IPS-18a (cell line): ENCODE measurements at regions not wholly inside any gene's neighbourhood (a gene's known extent, or its start where the extent isn't known, plus 50 kb on each side); places are given as distances from the start of the nearest gene placed in this dataset.
"Not testable (repeated sequence)": the region's sequence is repeated elsewhere in the genome, so short reads cannot be mapped to it uniquely, and the experiment has no call there.

Source experiments
- H3K27ac ChIP-seq: one replicate; pipeline ENCODE4 v1.5.1; 2013; ENCODE audit warnings: low read length
- H3K27me3 ChIP-seq: one replicate; pipeline ENCODE4 v1.6.1; 2013; ENCODE audit warnings: mild to moderate bottlenecking, low read length; ENCODE audit not compliant: control insufficient read depth, insufficient read depth
- H3K36me3 ChIP-seq: one replicate; pipeline ENCODE4 v1.6.1; 2013; ENCODE audit warnings: low read depth, low read length; ENCODE audit not compliant: control insufficient read depth
- H3K4me1 ChIP-seq: one replicate; pipeline ENCODE4 v1.6.1; 2013; ENCODE audit warnings: low read depth, low read length; ENCODE audit not compliant: control insufficient read depth
- H3K4me3 ChIP-seq: one replicate; pipeline ENCODE4 v1.5.1; 2013; ENCODE audit warnings: low read length
- H3K9ac ChIP-seq: one replicate; pipeline ENCODE4 v1.6.1; 2013; ENCODE audit warnings: mild to moderate bottlenecking, low read length, moderate library complexity
- H3K9me3 ChIP-seq: one replicate; pipeline ENCODE4 v1.6.1; 2013; ENCODE audit warnings: low read depth, low read length; ENCODE audit not compliant: control insufficient read depth

GRCh38 chr16:35146723-35147458, 1687.5 kb downstream of the TP53TG3F start:
- Histone ChIP-seq H3K27me3 (no peaks in the 10 kb centered on the region), H3K4me3 (no peak overlapping the region), H3K9me3 (peaks cover 76% of the 10 kb centered on the region), H3K4me1 (no peaks in the 10 kb centered on the region), H3K27ac (no peak overlapping the region), H3K36me3 (no peaks in the 10 kb centered on the region), H3K9ac (no peak overlapping the region)

- no peak overlapping the region for H3K9ac ChIP-seq
- no peaks in the 10 kb centered on the region for H3K36me3 ChIP-seq
- H3K27me3 ChIP-seq = no peaks in the 10 kb centered on the region
- no peak overlapping the region for H3K27ac ChIP-seq
- no peak overlapping the region for H3K4me3 ChIP-seq
- H3K4me1 ChIP-seq = no peaks in the 10 kb centered on the region
- H3K9me3 ChIP-seq = peaks cover 77% of the 10 kb centered on the region
These were observed 1688.4 kb downstream of the TP53TG3F start for GRCh38 chr16:35147556-35148504.

GRCh38 chr16:35148748-35149147, 1689.3 kb downstream of the TP53TG3F start:
- no peaks in the 10 kb centered on the region for H3K36me3 ChIP-seq
- H3K9ac ChIP-seq = no peak overlapping the region
- peaks cover 78% of the 10 kb centered on the region for H3K9me3 ChIP-seq
- H3K4me1 ChIP-seq = no peaks in the 10 kb centered on the region
- H3K27ac ChIP-seq = no peak overlapping the region
- H3K4me3 ChIP-seq = no peak overlapping the region
- H3K27me3 ChIP-seq = no peaks in the 10 kb centered on the region

GRCh38 chr16:35149550-35149949, 1690.1 kb downstream of the TP53TG3F start:
- no peak overlapping the region for H3K4me3 ChIP-seq
- H3K27me3 ChIP-seq = no peaks in the 10 kb centered on the region
- H3K27ac ChIP-seq = no peak overlapping the region
- no peaks in the 10 kb centered on the region for H3K4me1 ChIP-seq
- no peak overlapping the region for H3K9ac ChIP-seq
- H3K36me3 ChIP-seq = no peaks in the 10 kb centered on the region
- peaks cover 75% of the 10 kb centered on the region for H3K9me3 ChIP-seq

GRCh38 chr16:35150805-35151312, 1691.4 kb downstream of the TP53TG3F start:
- H3K27me3 ChIP-seq = no peaks in the 10 kb centered on the region
- H3K4me3 ChIP-seq = no peak overlapping the region
- no peaks in the 10 kb centered on the region for H3K4me1 ChIP-seq
- peaks cover 78% of the 10 kb centered on the region for H3K9me3 ChIP-seq
- H3K27ac ChIP-seq = no peak overlapping the region
- H3K36me3 ChIP-seq = no peaks in the 10 kb centered on the region
- H3K9ac ChIP-seq = no peak overlapping the region

GRCh38 chr16:35152067-35152627, 1692.7 kb downstream of the TP53TG3F start:
- Histone ChIP-seq H3K9me3 (peaks cover 81% of the 10 kb centered on the region), H3K36me3 (no peaks in the 10 kb centered on the region), H3K4me1 (no peaks in the 10 kb centered on the region), H3K4me3 (no peak overlapping the region), H3K9ac (no peak overlapping the region), H3K27me3 (no peaks in the 10 kb centered on the region), H3K27ac (no peak overlapping the region)

GRCh38 chr16:35154627-35155026, 1695.2 kb downstream of the TP53TG3F start:
- Histone ChIP-seq H3K4me1 (no peaks in the 10 kb centered on the region), H3K36me3 (no peaks in the 10 kb centered on the region), H3K27ac (no peak overlapping the region), H3K9me3 (peaks cover 62% of the 10 kb centered on the region), H3K27me3 (no peaks in the 10 kb centered on the region), H3K4me3 (no peak overlapping the region), H3K9ac (no peak overlapping the region)

- not testable (repeated sequence) for H3K36me3 ChIP-seq, H3K9ac ChIP-seq, H3K27me3 ChIP-seq, H3K27ac ChIP-seq, H3K4me1 ChIP-seq, H3K4me3 ChIP-seq
- peaks cover 38% of the 10 kb centered on the region for H3K9me3 ChIP-seq
These were observed 1698.1 kb downstream of the TP53TG3F start for GRCh38 chr16:35157549-35157948.

- not testable (repeated sequence) for H3K4me3 ChIP-seq, H3K27me3 ChIP-seq, H3K4me1 ChIP-seq, H3K36me3 ChIP-seq, H3K9ac ChIP-seq, H3K27ac ChIP-seq
- peaks cover 16% of the 10 kb centered on the region for H3K9me3 ChIP-seq
These were observed 1709.9 kb downstream of the TP53TG3F start for GRCh38 chr16:35169324-35169723.

- not testable (repeated sequence) for H3K27ac ChIP-seq, H3K36me3 ChIP-seq, H3K4me3 ChIP-seq, H3K9ac ChIP-seq, H3K27me3 ChIP-seq, H3K4me1 ChIP-seq
- peaks cover 16% of the 10 kb centered on the region for H3K9me3 ChIP-seq
These were observed 1710.6 kb downstream of the TP53TG3F start for GRCh38 chr16:35170061-35170460.

GRCh38 chr16:35170610-35171009, 1711.2 kb downstream of the TP53TG3F start:
- Histone ChIP-seq H3K27ac (no peak overlapping the region), H3K9ac (no peak overlapping the region), H3K9me3 (peaks cover 16% of the 10 kb centered on the region), H3K4me1 (no peaks in the 10 kb centered on the region), H3K4me3 (no peak overlapping the region), H3K27me3 (no peaks in the 10 kb centered on the region), H3K36me3 (no peaks in the 10 kb centered on the region)
